Kidney tubule cell (primary cell): ENCODE measurements at regions not wholly inside any gene's neighbourhood (a gene's known extent, or its start where the extent isn't known, plus 50 kb on each side); places are given as distances from the start of the nearest gene placed in this dataset.

Experiments used
- DNase-seq: peaks from one replicate; pipeline ENCODE4 v3.0.0-alpha.2; 2018; ENCODE audit warnings: low spot score

- no peak for DNase-seq
Measured at GRCh38 chr2:133768658-133769435, 200.6 kb upstream of the NCKAP5 start.

GRCh38 chr2:133773854-133774653 is 205.8 kb upstream of the NCKAP5 start:
- no peak for DNase-seq

- DNase-seq = no peak
Measured at GRCh38 chr2:133774654-133775015, 206.4 kb upstream of the NCKAP5 start.

DNA sequence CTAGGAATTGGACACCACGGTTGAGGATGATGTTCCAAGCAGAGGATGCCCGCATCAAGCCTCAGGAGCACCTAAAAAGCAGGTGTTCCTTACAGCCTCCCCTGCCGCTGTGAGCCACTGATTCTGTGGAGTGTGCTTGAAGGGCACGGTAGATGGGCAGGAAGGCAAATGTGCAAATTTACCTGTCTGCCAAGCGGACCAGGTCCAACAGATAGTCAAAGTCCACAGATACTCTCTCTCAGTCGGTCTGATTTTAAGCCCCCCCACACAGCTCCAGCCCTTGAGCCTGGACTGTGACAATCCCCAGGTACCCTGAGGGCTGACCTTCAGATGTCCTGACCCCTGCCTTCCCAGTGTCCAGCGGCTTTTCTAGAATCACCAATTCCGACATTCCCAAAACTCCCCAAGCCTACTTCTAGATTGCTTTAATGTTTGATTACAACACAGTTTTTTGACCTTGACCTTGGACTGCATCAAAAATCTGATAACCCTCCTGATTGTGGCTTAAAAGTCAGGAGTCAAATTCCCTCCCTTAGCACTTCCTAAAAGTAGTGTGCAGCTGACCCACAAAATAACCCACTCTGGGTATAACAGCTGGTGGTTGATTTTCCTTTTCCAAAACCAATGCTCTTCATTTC is 208.8 kb upstream of the NCKAP5 start:
- no peak for DNase-seq

DNA sequence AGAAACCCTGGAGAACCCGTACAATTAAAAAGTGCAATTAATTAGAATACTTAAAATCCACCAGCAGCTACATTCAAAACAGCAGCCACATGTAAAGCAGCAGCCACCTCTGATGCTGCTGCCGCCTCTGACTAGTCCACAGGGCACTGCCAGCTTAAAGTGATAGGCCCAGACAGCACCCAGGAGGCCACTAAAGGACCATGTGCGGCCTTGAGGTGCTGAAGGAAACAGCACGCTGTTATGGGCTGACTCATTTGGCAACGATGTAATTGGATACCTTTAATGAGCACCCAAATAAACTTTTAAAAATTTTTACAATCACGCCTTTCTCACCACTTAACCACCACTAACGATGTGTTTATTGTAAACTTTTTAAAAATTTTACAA is 209.3 kb upstream of the NCKAP5 start:
- peak; percentile 74 for DNase-seq

GRCh38 chr2:133780099-133780996 is 212.1 kb upstream of the NCKAP5 start:
- peak; percentile 88 for DNase-seq

- DNase-seq = no peak
Measured at GRCh38 chr2:133780997-133781513, 212.8 kb upstream of the NCKAP5 start.

- peak; percentile 79 for DNase-seq
Measured at GRCh38 chr2:133787207-133787606, 218.9 kb upstream of the NCKAP5 start.

DNA sequence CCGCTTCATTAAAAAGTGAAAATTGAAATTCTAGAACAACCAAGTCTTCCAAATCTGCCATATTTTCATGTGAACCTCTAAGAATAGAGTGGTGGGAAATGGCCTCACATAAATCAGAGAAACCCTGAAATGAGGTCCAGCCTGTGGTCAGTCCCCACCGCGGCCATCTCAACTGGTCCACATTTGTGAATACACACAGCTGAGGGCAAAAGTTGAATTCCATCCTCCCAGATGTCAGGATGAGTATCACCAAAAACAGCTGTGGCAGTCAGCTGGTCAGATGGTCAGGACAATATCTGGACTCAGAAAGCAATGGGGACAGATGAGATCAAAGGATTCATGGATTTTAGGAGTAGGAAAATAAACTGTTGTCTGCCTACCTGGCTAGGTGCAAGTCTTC is 219.4 kb upstream of the NCKAP5 start:
- DNase-seq = no peak

- DNase-seq = peak; percentile 16
Measured at GRCh38 chr2:133788386-133788785, 220.1 kb upstream of the NCKAP5 start.

GRCh38 chr2:133789743-133790142 is 221.5 kb upstream of the NCKAP5 start:
- no peak for DNase-seq

DNA sequence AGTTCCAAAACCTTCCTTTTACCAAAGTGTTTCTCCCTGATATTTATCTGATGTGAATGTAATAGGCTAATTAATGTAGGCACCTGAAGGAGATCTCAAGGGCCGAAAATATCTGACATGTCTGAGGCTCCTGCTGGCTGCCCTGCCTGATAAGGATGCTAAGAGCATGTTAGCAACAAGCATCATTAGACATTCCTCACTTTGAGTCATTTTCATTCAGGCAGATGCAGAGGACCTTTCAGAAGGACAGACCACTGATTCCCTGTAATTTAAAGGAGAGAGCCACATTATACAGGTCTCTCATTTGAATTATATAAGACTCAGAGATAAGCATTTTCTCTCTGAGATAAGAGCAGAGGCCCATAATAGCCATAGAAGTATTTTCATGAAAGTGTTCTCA is 222.4 kb upstream of the NCKAP5 start:
- peak; percentile 48 for DNase-seq

GRCh38 chr2:133791191-133791590 is 222.9 kb upstream of the NCKAP5 start:
- DNase-seq = peak; percentile 85

DNA sequence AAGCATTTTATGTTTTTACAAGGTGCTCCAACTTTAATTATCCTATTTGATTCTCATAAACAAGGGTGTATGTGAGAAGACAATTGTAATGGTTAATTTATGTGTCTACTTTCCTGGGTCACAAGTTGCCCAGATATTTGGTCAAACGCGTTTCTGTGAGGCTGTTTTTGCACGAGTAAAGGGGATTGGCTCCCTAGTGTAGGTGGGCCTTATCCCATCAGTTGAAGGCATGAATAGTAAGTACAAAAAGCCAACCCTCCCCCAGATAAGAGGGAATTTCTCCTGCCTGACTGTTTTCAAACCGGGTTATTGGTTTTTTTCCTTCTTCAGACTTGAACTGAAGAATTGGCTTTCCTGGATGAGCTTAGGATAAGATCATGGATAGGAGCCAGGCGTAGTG is 224.0 kb upstream of the NCKAP5 start:
- DNase-seq = no peak

DNA sequence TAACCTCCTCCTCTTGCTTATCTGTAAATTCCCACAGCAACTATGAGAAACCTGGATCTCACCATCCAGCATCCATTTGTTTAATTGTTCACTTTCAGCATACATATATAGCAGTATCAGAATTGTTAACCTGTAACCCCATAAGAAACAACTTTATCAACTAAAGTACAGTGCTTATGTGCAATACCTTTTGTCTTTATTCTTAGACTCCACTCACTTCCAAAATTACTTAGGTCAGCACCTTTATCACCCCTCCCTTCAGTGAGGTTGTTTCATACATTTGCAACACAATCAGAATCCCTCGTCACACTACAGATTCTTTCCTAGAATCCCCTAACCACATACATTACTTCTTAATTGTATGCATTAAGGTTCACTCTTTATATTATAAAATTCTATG is 225.9 kb upstream of the NCKAP5 start:
- DNase-seq = no peak

GRCh38 chr2:133801946-133802345 is 233.7 kb upstream of the NCKAP5 start:
- no peak for DNase-seq

GRCh38 chr2:133802409-133803039 is 234.3 kb upstream of the NCKAP5 start:
- no peak for DNase-seq

DNA sequence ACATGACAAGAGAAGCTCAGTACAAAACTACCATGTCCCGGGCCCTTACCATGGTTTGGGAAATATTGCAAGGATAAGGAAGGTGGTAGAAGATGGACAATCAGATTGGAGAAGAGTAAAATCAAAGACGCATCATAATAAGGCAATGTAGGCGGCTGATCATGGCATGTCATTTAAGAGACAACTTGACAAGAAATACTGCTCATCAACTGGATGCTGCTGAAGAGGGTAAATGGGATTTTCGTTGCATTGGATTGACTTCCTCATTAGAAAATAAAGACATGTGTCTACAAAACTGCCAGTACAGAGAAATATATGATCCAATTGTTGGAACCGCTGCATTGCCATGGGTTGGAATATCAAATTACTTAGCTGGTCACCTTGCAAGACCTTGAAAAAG is 238.3 kb upstream of the NCKAP5 start:
- DNase-seq = no peak

DNA sequence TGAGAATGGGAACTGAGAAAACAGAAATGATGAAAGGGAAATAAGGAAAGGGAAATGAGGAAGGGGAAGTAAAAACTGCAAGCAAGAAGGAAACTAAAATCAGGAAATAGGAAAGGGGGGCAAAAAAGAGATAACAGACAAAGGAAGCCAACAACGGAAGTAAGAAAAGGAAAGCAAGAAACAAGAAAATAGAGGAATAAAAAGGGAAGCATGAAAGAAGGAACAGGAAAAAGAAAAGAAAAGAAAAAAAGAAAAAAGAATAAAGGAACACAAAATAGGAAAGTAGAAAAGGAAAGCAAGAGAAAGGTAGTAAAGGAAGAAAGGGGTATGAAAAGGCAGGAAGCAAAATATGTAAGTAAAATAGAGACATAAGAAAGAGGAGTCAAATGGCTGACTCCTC is 241.2 kb upstream of the NCKAP5 start:
- DNase-seq = no peak

- no peak for DNase-seq
Measured at GRCh38 chr2:133810559-133810958, 242.3 kb upstream of the NCKAP5 start.

GRCh38 chr2:133811409-133812125 is 243.3 kb upstream of the NCKAP5 start:
- no peak for DNase-seq
